AG04450 (cell line): ENCODE measurements at regions not wholly inside any gene's neighbourhood (a gene's known extent, or its start where the extent isn't known, plus 50 kb on each side); places are given as distances from the start of the nearest gene placed in this dataset.

Source experiments
- CTCF ChIA-PET: fragments of 300-600, 350-600 bp; formaldehyde crosslinking; extraction: SDS; loops from one replicate; lab custom pipeline; 2022; ENCODE audit warnings: antibody characterized with exemption, inconsistent platforms; lab: Charles Lee
- POLR2A ChIA-PET: fragments of 350-600 bp; formaldehyde crosslinking; extraction: SDS; loops from one replicate; lab custom pipeline; 2021; ENCODE audit warnings: antibody characterized with exemption, inconsistent platforms; lab: Yijun Ruan, JAX
- DNase-seq: peaks from one replicate; pipeline ENCODE4 v3.0.0-alpha.2; 2011; ENCODE audit warnings: low read depth, low spot score
- H3K27ac ChIP-seq: one replicate; pipeline ENCODE4 v1.5.1; 2012; ENCODE audit warnings: low read depth, low read length, control low read depth
- H3K27me3 ChIP-seq: one replicate; pipeline ENCODE4 v1.6.0; 2012; ENCODE audit warnings: low read length; ENCODE audit not compliant: control insufficient read depth, insufficient read depth
- H3K4me3 ChIP-seq: 2 replicates; pipeline ENCODE4 v1.5.1; 2011; ENCODE audit warnings: mild to moderate bottlenecking, low read depth, low read length, control low read depth
- H3K9me3 ChIP-seq: 2 replicates; pipeline ENCODE4 v1.5.1; 2012; ENCODE audit warnings: low read length; ENCODE audit not compliant: control insufficient read depth, insufficient read depth
- TF ChIP-seq, protein P1 (sequence below): IDR thresholded peaks from 2 replicates; pipeline ENCODE4 v1.5.1; 2011; ENCODE audit warnings: low read depth, low read length, control low read depth, inconsistent platforms

DNA sequence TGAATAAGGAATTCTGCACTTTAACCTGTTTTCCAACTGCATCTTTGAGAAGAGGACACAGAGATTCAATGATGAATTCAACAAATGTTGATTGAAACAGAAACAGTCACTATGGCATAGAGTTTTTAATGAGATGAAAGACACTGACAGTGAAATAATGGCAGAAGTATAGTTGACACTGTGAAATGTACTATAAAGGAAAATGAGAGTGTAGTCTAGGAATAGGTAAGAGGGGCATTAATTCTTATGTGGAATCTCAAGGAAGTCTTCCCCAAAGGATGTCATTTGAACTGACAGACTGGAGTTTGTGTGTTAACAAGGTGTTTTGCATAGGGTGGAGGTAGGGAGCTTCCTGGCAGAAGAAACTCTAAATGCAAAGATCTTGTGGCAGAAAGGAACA is 566.2 kb downstream of the TDRD15 start:
- CTCF ChIA-PET, result no interaction called here
- H3K27me3 ChIP-seq, result no peaks in the 10 kb centered on the region
- no peaks in the 10 kb centered on the region for H3K9me3 ChIP-seq
- DNase-seq, result no peak
- TF ChIP-seq, protein P1, sequence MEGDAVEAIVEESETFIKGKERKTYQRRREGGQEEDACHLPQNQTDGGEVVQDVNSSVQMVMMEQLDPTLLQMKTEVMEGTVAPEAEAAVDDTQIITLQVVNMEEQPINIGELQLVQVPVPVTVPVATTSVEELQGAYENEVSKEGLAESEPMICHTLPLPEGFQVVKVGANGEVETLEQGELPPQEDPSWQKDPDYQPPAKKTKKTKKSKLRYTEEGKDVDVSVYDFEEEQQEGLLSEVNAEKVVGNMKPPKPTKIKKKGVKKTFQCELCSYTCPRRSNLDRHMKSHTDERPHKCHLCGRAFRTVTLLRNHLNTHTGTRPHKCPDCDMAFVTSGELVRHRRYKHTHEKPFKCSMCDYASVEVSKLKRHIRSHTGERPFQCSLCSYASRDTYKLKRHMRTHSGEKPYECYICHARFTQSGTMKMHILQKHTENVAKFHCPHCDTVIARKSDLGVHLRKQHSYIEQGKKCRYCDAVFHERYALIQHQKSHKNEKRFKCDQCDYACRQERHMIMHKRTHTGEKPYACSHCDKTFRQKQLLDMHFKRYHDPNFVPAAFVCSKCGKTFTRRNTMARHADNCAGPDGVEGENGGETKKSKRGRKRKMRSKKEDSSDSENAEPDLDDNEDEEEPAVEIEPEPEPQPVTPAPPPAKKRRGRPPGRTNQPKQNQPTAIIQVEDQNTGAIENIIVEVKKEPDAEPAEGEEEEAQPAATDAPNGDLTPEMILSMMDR, result no peak
- POLR2A ChIA-PET, result no interaction called here
- no peak overlapping the region for H3K4me3 ChIP-seq
- H3K27ac ChIP-seq, result no peak overlapping the region

DNA sequence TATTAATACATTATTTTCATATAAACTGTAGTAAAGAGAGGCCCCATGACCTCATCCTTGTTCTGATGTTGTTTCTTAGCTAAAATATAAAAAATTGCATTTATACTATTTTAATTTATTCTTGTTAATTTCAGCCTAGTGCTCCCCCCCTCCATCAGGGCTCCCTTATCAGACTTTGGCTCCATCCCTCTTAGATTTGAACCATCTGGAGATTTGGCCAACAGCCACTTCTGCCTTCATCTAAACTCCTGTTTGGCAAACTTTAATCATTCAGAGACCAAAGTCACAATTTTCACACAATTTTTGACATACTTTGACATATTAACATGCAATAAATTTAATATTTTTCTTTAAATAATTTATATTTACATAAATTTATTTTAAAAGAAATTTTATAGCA is 569.3 kb downstream of the TDRD15 start:
- no peaks in the 10 kb centered on the region for H3K27me3 ChIP-seq
- TF ChIP-seq, protein P1, result no peak
- POLR2A ChIA-PET, result no interaction called here
- H3K27ac ChIP-seq, result no peak overlapping the region
- no peak overlapping the region for H3K4me3 ChIP-seq
- CTCF ChIA-PET, result no interaction called here
- H3K9me3 ChIP-seq, result no peaks in the 10 kb centered on the region
- no peak for DNase-seq

DNA sequence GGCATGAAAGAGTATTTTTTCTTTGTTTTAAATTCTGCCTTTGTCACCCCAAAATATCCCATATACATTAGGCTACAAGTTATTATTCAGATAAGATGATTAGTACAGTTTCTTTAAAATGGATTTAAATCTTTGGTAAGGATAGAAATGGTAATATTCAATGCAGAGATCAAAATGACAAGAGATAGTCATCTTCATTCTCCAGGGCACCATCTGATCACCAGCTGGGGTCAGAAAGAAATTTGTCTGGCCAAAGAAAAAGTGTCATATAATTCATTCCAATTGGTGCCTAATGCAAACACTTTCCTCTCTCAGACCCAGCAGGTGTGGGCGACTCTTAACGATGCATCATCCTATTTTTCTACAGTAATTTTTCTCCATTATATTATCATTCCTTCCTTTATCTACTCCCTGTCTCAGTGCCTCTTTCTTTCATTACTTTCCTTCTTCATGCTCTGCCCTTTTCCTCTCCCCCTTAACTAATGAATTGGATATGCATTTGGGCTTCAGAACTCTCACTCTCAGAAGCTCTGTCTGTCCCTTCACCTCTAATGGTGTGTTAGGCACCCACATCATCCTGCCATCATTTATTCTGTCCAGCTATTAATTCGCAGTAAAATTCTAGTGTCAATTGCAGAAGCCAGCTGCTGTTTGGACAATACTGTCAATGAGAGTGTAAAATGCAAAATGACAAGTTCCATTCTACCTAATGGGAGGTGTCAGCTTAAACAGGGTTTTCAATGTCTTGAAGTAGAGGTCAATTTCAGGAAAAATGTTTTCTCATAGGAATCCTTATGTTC is 570.5 kb downstream of the TDRD15 start:
- H3K9me3 ChIP-seq, result no peaks in the 10 kb centered on the region
- no peaks in the 10 kb centered on the region for H3K27me3 ChIP-seq
- CTCF ChIA-PET, result no interaction called here
- no peak overlapping the region for H3K27ac ChIP-seq
- TF ChIP-seq, protein P1, result no peak
- H3K4me3 ChIP-seq, result no peak overlapping the region
- POLR2A ChIA-PET, result no interaction called here
- no peak for DNase-seq

DNA sequence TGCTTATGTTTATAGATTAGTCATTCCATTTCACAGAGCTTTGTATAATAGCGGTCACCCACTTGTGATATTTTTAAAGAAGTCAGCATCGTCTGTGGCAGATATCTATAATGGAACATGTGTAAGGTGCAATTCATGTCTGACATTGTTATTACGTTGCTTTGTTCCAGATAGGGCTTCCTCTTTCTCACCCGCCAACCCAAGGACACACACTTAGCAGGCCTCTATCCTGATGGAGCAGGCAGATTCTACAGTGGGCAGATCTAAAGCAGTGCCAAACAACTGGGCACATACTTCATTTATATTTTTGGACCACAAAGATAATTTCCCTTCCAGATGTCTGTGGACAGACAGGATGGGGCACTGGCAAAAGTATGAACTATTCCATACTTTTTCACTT is 573.1 kb downstream of the TDRD15 start:
- H3K27ac ChIP-seq, result no peak overlapping the region
- POLR2A ChIA-PET, result no interaction called here

DNA sequence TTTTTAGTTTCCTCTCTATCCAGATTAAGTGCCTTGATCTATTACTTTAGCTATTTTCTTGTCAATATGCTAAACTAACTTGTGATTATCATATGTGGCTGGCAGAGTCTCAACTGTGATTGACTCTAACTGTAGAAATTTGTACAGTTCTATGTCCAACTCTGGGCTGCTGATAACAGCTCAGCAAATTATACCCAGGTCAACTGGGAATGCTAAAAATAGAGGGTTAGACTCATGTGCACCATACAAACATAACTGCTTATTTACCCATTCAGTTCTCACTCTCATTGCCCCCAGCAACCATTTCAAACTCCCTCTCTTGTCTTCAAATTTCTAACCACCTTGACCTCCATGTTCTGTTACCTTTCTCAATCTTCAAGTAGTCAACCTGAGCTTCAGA is 576.9 kb downstream of the TDRD15 start:
- no peaks in the 10 kb centered on the region for H3K27me3 ChIP-seq
- POLR2A ChIA-PET, result no interaction called here
- H3K4me3 ChIP-seq, result no peak overlapping the region
- TF ChIP-seq, protein P1, result no peak
- no peaks in the 10 kb centered on the region for H3K9me3 ChIP-seq
- H3K27ac ChIP-seq, result no peak overlapping the region
- no peak for DNase-seq
- CTCF ChIA-PET, result no interaction called here

More for the DNA sequence above, 573.1 kb downstream of the TDRD15 start:
- no peaks in the 10 kb centered on the region for H3K9me3 ChIP-seq
- no peaks in the 10 kb centered on the region for H3K27me3 ChIP-seq
- TF ChIP-seq, protein P1, result no peak
- no peak overlapping the region for H3K4me3 ChIP-seq
- DNase-seq, result no peak
- CTCF ChIA-PET, result no interaction called here
